IMR-90 (cell line): ENCODE measurements at regions not wholly inside any gene's neighbourhood (a gene's known extent, or its start where the extent isn't known, plus 50 kb on each side); places are given as distances from the start of the nearest gene placed in this dataset.

ENCODE experiments used
- ATAC-seq: fragments of 200-7000 bp; cut with Tn5 transposase; 2 replicates; pipeline ENCODE4 v1.9.1; 2020; ENCODE audit warnings: low read depth, mild to moderate bottlenecking, moderate library complexity
- BruUV-seq: library from RNA; stranded (reverse); fragments of 400-500 nt; replicated peaks from 2 replicates; lab custom pipeline; 2021; lab: Mats Ljungman, UMichigan
- CTCF ChIA-PET: fragments of 300-600 bp; formaldehyde crosslinking; extraction: SDS; loops from one replicate; lab custom pipeline; 2021; ENCODE audit warnings: antibody characterized with exemption; lab: Yijun Ruan, JAX
- POLR2A ChIA-PET: fragments of 300-600 bp; sonication (Branson Sonifier 250); formaldehyde crosslinking; loops from one replicate; lab custom pipeline; 2022; ENCODE audit warnings: antibody characterized with exemption; ENCODE audit not compliant: unreplicated experiment; lab: Charles Lee
- DNase-seq: peaks from one replicate; pipeline ENCODE4 v3.0.0; 2013
- H2AFZ ChIP-seq: replicated peaks from 2 replicates; pipeline ENCODE3; 2013; ENCODE audit warnings: low read length, mild to moderate bottlenecking; ENCODE audit not compliant: poor library complexity
- H2AK5ac ChIP-seq: 2 replicates; pipeline ENCODE4 v1.6.1; 2013; ENCODE audit warnings: low read depth, low read length, inconsistent platforms
- H2AK9ac ChIP-seq: replicated peaks from 2 replicates; pipeline ENCODE3; 2013; ENCODE audit warnings: mild to moderate bottlenecking, low read depth, low read length, moderate library complexity; ENCODE audit not compliant: poor library complexity
- H2BK120ac ChIP-seq: 2 replicates; pipeline ENCODE4 v1.6.1; 2013; ENCODE audit warnings: low read depth, low read length, inconsistent platforms
- H2BK15ac ChIP-seq: 3 replicates; pipeline ENCODE4 v1.6.1; 2013; ENCODE audit warnings: low read depth, low read length, inconsistent platforms
- H2BK20ac ChIP-seq: 2 replicates; pipeline ENCODE4 v1.6.1; 2013; ENCODE audit warnings: low read depth, mild to moderate bottlenecking, inconsistent platforms, low read length, moderate library complexity
- H2BK5ac ChIP-seq: 2 replicates; pipeline ENCODE4 v1.6.1; 2013; ENCODE audit warnings: mild to moderate bottlenecking, low read depth, low read length, inconsistent platforms; ENCODE audit not compliant: poor library complexity, severe bottlenecking
- H3K14ac ChIP-seq: replicated peaks from 2 replicates; pipeline ENCODE4 v1.6.1; 2013; ENCODE audit warnings: low read depth, low read length, inconsistent platforms
- H3K18ac ChIP-seq: 2 replicates; pipeline ENCODE4 v1.6.1; 2013; ENCODE audit warnings: low read depth, low read length, control low read depth
- H3K23ac ChIP-seq: 2 replicates; pipeline ENCODE4 v1.6.1; 2013; ENCODE audit warnings: low read depth, low read length, inconsistent platforms
- H3K27ac ChIP-seq: 2 replicates; pipeline ENCODE4 v1.5.1; 2013; ENCODE audit warnings: mild to moderate bottlenecking, control low read depth, low read length; ENCODE audit not compliant: insufficient read depth
- H3K27me3 ChIP-seq: 2 replicates; pipeline ENCODE4 v1.6.1; 2013; ENCODE audit warnings: low read length; ENCODE audit not compliant: control insufficient read depth, insufficient read depth
- H3K36me3 ChIP-seq: 2 replicates; pipeline ENCODE4 v1.6.1; 2013; ENCODE audit warnings: low read length, mixed read lengths; ENCODE audit not compliant: control insufficient read depth, insufficient read depth
- H3K4ac ChIP-seq: 2 replicates; pipeline ENCODE4 v1.6.1; 2013; ENCODE audit warnings: low read depth, low read length, inconsistent platforms
- H3K4me1 ChIP-seq: 2 replicates; pipeline ENCODE4 v1.6.1; 2013; ENCODE audit warnings: low read length, mixed read lengths; ENCODE audit not compliant: control insufficient read depth, insufficient read depth
- H3K4me2 ChIP-seq: 2 replicates; pipeline ENCODE4 v1.6.1; 2013; ENCODE audit warnings: low read depth, mild to moderate bottlenecking, control low read depth, low read length, moderate library complexity
- H3K4me3 ChIP-seq: 2 replicates; pipeline ENCODE4 v1.5.1; 2013; ENCODE audit warnings: low read depth, mild to moderate bottlenecking, control low read depth, low read length, moderate library complexity; ENCODE audit not compliant: insufficient read depth
- H3K56ac ChIP-seq: 2 replicates; pipeline ENCODE4 v1.6.1; 2013; ENCODE audit warnings: low read length, inconsistent platforms; ENCODE audit not compliant: insufficient read depth; ENCODE audit errors: extremely low read depth
- H3K79me1 ChIP-seq, 2 experiments: 2 replicates each; pipeline ENCODE4 v1.6.1; 2013; ENCODE audit warnings: low read length in 2 of 2, inconsistent platforms in 1 of 2, low read depth in 1 of 2
- H3K9ac ChIP-seq: 2 replicates; pipeline ENCODE4 v1.6.1; 2013; ENCODE audit warnings: low read depth, low read length, control low read depth
- H3K9me1 ChIP-seq: 2 replicates; pipeline ENCODE4 v1.6.1; 2013; ENCODE audit warnings: low read length, inconsistent platforms; ENCODE audit not compliant: insufficient read depth
- H3K9me3 ChIP-seq: 2 replicates; pipeline ENCODE4 v1.6.1; 2013; ENCODE audit warnings: low read length; ENCODE audit not compliant: control insufficient read depth, insufficient read depth
- H4K20me1 ChIP-seq: 2 replicates; pipeline ENCODE4 v1.6.1; 2013; ENCODE audit warnings: low read length, inconsistent platforms; ENCODE audit not compliant: insufficient read depth
- H4K5ac ChIP-seq: 2 replicates; pipeline ENCODE4 v1.6.1; 2013; ENCODE audit warnings: mild to moderate bottlenecking, low read depth, low read length, control low read depth
- H4K8ac ChIP-seq, 2 experiments: 2 replicates each; pipeline ENCODE4 v1.6.1; 2013; ENCODE audit warnings: low read depth in 2 of 2, low read length in 2 of 2, control low read depth in 1 of 2, inconsistent platforms in 1 of 2
- H4K91ac ChIP-seq: 2 replicates; pipeline ENCODE4 v1.6.1; 2013; ENCODE audit warnings: low read depth, low read length, inconsistent platforms; ENCODE audit not compliant: insufficient read depth
- CEBPB ChIP-seq: IDR thresholded peaks from 2 replicates; pipeline ENCODE4 v1.6.1; 2012; ENCODE audit warnings: low read depth, low read length, improper control_type of control experiment
- FOS ChIP-seq: fragments of 150-350 bp; IDR thresholded peaks from 2 replicates; pipeline ENCODE4 v1.6.1; 2016; ENCODE audit warnings: low read depth, low read length
- MAFK ChIP-seq: IDR thresholded peaks from 2 replicates; pipeline ENCODE4 v1.6.1; 2012; ENCODE audit warnings: low read depth, low read length, improper control_type of control experiment
- MAZ ChIP-seq: IDR thresholded peaks from 2 replicates; pipeline ENCODE4 v1.6.1; 2012; ENCODE audit warnings: low read depth, mild to moderate bottlenecking, low read length, improper control_type of control experiment, moderate library complexity, borderline replicate concordance
- MXI1 ChIP-seq: IDR thresholded peaks from 2 replicates; pipeline ENCODE4 v1.6.1; 2012; ENCODE audit warnings: low read depth, mild to moderate bottlenecking, low read length, moderate library complexity, borderline replicate concordance
- POLR2A ChIP-seq: IDR thresholded peaks from 2 replicates; pipeline ENCODE4 v1.6.1; 2012; ENCODE audit warnings: mild to moderate bottlenecking, low read depth, low read length
- RAD21 ChIP-seq: IDR thresholded peaks from 2 replicates; pipeline ENCODE4 v1.6.1; 2012; ENCODE audit warnings: low read length, improper control_type of control experiment
- USF2 ChIP-seq: fragments of 150-350 bp; IDR thresholded peaks from 2 replicates; pipeline ENCODE4 v1.6.1; 2017; ENCODE audit warnings: mild to moderate bottlenecking, antibody characterized with exemption, low read length, low read depth
- WGBS, 2 experiments: methylation state at CpG; one replicate each; pipeline versions ENCODE4 v1.1.5 to v1.1.7; 2013; ENCODE audit warnings: missing lambda C conversion rate in 2 of 2; ENCODE audit not compliant: insufficient read length in 1 of 2; ENCODE audit errors: extremely low coverage in 2 of 2; 5-methylcytosine and 5-hydroxymethylcytosine counted together
- dilution Hi-C: fragments of 300-500 bp; cut with HindIII; formaldehyde crosslinking; loops from one replicate; pipeline ENCODE4 v1.14.3; 2018; ENCODE audit warnings: low sequenced_read_pairs; ENCODE audit not compliant: unreplicated experiment
- in situ Hi-C: fragments of 300-500 bp; cut with MboI; formaldehyde crosslinking; loops from 3 replicates; pipeline ENCODE4 v1.14.3; 2019; ENCODE audit warnings: low sequenced_read_pairs, inconsistent platforms, mixed read lengths
- intact Hi-C: fragments of 100-400 bp; cut with micrococcal nuclease; formaldehyde crosslinking; loops from 2 replicates; pipeline ENCODE4 v1.10.0; 2022

GRCh38 chr4:56146956-56147355, 198.2 kb downstream of the CEP135 start:
- in situ Hi-C loops (no loop called here), intact Hi-C loops (no loop called here), dilution Hi-C loops (no loop called here)
- H3K36me3 ChIP-seq = no peaks in the 10 kb centered on the region
- H2AK5ac ChIP-seq = no peak overlapping the region
- POLR2A ChIA-PET = no interaction called here
- H3K56ac ChIP-seq = no peak overlapping the region
- WGBS, 2 experiments = 93% methylated on average over 4 of the region's 9 CpGs; no CpG with 5 or more reads in 1 of the 2 experiments
- no peak overlapping the region for H3K9ac ChIP-seq
- ATAC-seq (no peak), DNase-seq (no peak)
- no peak overlapping the region for H2BK20ac ChIP-seq
- CTCF ChIA-PET = no interaction called here
- no peaks in the 10 kb centered on the region for H3K79me1 ChIP-seq
- no TSS peak for BruUV-seq
- no peak overlapping the region for H3K18ac ChIP-seq
- H4K20me1 ChIP-seq = no peaks in the 10 kb centered on the region
- H3K4me3 ChIP-seq = no peak overlapping the region
- no peaks in the 10 kb centered on the region for H3K27me3 ChIP-seq
- no peak for TF ChIP-seq POLR2A
- no peak for TF ChIP-seq CEBPB
- TF ChIP-seq MAZ = no peak
- no peak for TF ChIP-seq FOS
- TF ChIP-seq RAD21 = no peak
- no peak for TF ChIP-seq MXI1
- no peak for TF ChIP-seq MAFK
- TF ChIP-seq USF2 = no peak
- no peak overlapping the region for H4K91ac ChIP-seq
- no peaks in the 10 kb centered on the region for H3K4me1 ChIP-seq
- no peak overlapping the region for H3K4me2 ChIP-seq
- H3K9me1 ChIP-seq = no peaks in the 10 kb centered on the region
- no peak overlapping the region for H4K5ac ChIP-seq
- H2AK9ac ChIP-seq = no peak overlapping the region
- H3K23ac ChIP-seq = no peak overlapping the region
- no peak overlapping the region for H3K27ac ChIP-seq
- H3K14ac ChIP-seq = no peak overlapping the region
- no peak overlapping the region for H2AFZ ChIP-seq
- no peak overlapping the region for H3K4ac ChIP-seq
- H2BK15ac ChIP-seq = no peak overlapping the region
- H4K8ac ChIP-seq = no peak overlapping the region
- H2BK5ac ChIP-seq = no peak overlapping the region
- H3K9me3 ChIP-seq = no peaks in the 10 kb centered on the region
- H2BK120ac ChIP-seq = no peak overlapping the region
